ENCODE measurements at regions not wholly inside any gene's neighbourhood (a gene's known extent, or its start where the extent isn't known, plus 50 kb on each side); places are given as distances from the start of the nearest gene placed in this dataset.

GRCh38 chr11:29336727-29337575 lies 679.9 kb downstream of the KCNA4 start:
- Histone ChIP-seq H3K27ac (ENCODE audit: low read depth, low read length) (no peak overlapping the region), H3K79me2 (ENCODE audit: insufficient read depth, low read length) (no peaks in the 10 kb centered on the region), H3K9ac (ENCODE audit: low read length) (no peak overlapping the region), H3K4me2 (ENCODE audit: low read length) (no peak overlapping the region), H3K9me3 (ENCODE audit: control insufficient read depth in 1 of 2, insufficient read depth in 1 of 2, low read depth in 1 of 2, low read length in 2 of 2) (no peaks in the 10 kb centered on the region), H2AFZ (ENCODE audit: low read depth, low read length, poor library complexity, severe bottlenecking) (no peak overlapping the region), H4K20me1 (ENCODE audit: insufficient read depth) (no peaks in the 10 kb centered on the region), H3K36me3 (ENCODE audit: control insufficient read depth in 1 of 2, insufficient read depth in 2 of 2, low read length in 2 of 2) (no peaks in the 10 kb centered on the region), H3K9me2 (ENCODE audit: insufficient read depth) (no peaks in the 10 kb centered on the region), H3K4me1 (ENCODE audit: control insufficient read depth in 1 of 2, insufficient read depth in 2 of 2, low read length in 2 of 2) (no peaks in the 10 kb centered on the region), H3K4me3 (replicated peaks in 1 of 2; ENCODE audit: low read depth in 1 of 2, low read length in 2 of 2) (no peak overlapping the region), H3K27me3 (ENCODE audit: insufficient read depth, low read length) (no peaks in the 10 kb centered on the region)
- no peak for TF ChIP-seq ZFX (IDR thresholded peaks at IDR 0.05)
- TF ChIP-seq SRF (IDR thresholded peaks at IDR 0.05; ENCODE audit: low read depth): no peak
- TF ChIP-seq ELF1 (IDR thresholded peaks at IDR 0.05; ENCODE audit: borderline replicate concordance, low read depth): no peak
- TF ChIP-seq EZH2phosphoT487 (IDR thresholded peaks at IDR 0.05; ENCODE audit: borderline replicate concordance): no peak
- no peak for TF ChIP-seq SP1 (IDR thresholded peaks at IDR 0.05; ENCODE audit: low read depth)
- TF ChIP-seq POLR2A (IDR thresholded peaks at IDR 0.05; ENCODE audit: borderline replicate concordance, extremely low read depth, insufficient read depth, insufficient read length): no peak
- TF ChIP-seq ZNF274 (IDR thresholded peaks at IDR 0.05; ENCODE audit: low read depth, low read length): no peak
- no peak for TF ChIP-seq FOSL1 (IDR thresholded peaks at IDR 0.05; ENCODE audit: low read depth)
- TF ChIP-seq CBX3 (IDR thresholded peaks at IDR 0.05; ENCODE audit: low read depth): no peak
- no peak for TF ChIP-seq MAX (IDR thresholded peaks at IDR 0.05)
- TF ChIP-seq CEBPB (IDR thresholded peaks at IDR 0.05; ENCODE audit: low read depth): no peak
- TF ChIP-seq REST (IDR thresholded peaks at IDR 0.05; ENCODE audit: low read depth): no peak
- no peak for TF ChIP-seq RAD21 (IDR thresholded peaks at IDR 0.05; ENCODE audit: low read depth)
- no peak for TF ChIP-seq TCF7L2 (IDR thresholded peaks at IDR 0.05; ENCODE audit: borderline replicate concordance, extremely low read depth, insufficient read depth, insufficient read length)
- TF ChIP-seq CTCF (IDR thresholded peaks at IDR 0.05 in 2 of 3, conservative IDR thresholded peaks at IDR 0.05 in 1 of 3; ENCODE audit: borderline replicate concordance in 1 of 3, insufficient read depth in 1 of 3, low read depth in 2 of 3, low read length in 2 of 3): no peak
- no peak for TF ChIP-seq ATF3 (IDR thresholded peaks at IDR 0.05)
- TF ChIP-seq EZH2 (IDR thresholded peaks at IDR 0.05): no peak
- no peak for TF ChIP-seq SIN3A (IDR thresholded peaks at IDR 0.05; ENCODE audit: low read depth)
- TF ChIP-seq EGR1 (IDR thresholded peaks at IDR 0.05; ENCODE audit: low read depth): no peak
- TF ChIP-seq ZBTB33 (IDR thresholded peaks at IDR 0.05; ENCODE audit: extremely low read depth, insufficient replicate concordance, low read length): no peak
- intact Hi-C loops (cut with micrococcal nuclease): loop anchor here (10.0 kb wide), 1 partner anchor 802 kb away; no protein-coding TSS in a partner anchor
- ChIA-PET CTCF (no interaction called here), POLR2A (no interaction called here), RAD21 (ENCODE audit: low non-redundant PET in 1 of 2, low total read pairs in 2 of 2, uncharacterized antibody in 2 of 2, unreplicated experiment in 2 of 2) (no interaction called here)
- DNase-seq (ENCODE audit: low read depth, low spot score) (no peak), ATAC-seq (no peak)
- BruUV-seq (replicated peaks): no TSS peak
